NCI-H774 (cell line): ENCODE measurements at regions not wholly inside any gene's neighbourhood (a gene's known extent, or its start where the extent isn't known, plus 50 kb on each side); places are given as distances from the start of the nearest gene placed in this dataset.

Experiments
- DNase-seq: peaks from one replicate; lab custom pipeline; 2025; lab: John Stamatoyannopoulos, UW

- no peak for DNase-seq
These were observed 315.7 kb upstream of the C11orf87 start for GRCh38 chr11:109106151-109106906.

- no peak for DNase-seq
These were observed 312.8 kb upstream of the C11orf87 start for GRCh38 chr11:109109150-109109549.

- DNase-seq, result no peak
These were observed 312.2 kb upstream of the C11orf87 start for GRCh38 chr11:109109571-109110315.

GRCh38 chr11:109112261-109112660 lies 309.7 kb upstream of the C11orf87 start:
- no peak for DNase-seq

- peak; percentile 33 for DNase-seq
These were observed 309.1 kb upstream of the C11orf87 start for GRCh38 chr11:109112821-109113280.

GRCh38 chr11:109120341-109120740 lies 301.6 kb upstream of the C11orf87 start:
- DNase-seq, result no peak

GRCh38 chr11:109121173-109121932 lies 300.6 kb upstream of the C11orf87 start:
- DNase-seq, result no peak

- DNase-seq, result no peak
These were observed 297.9 kb upstream of the C11orf87 start for GRCh38 chr11:109123816-109124787.

GRCh38 chr11:109130910-109131309 lies 291.1 kb upstream of the C11orf87 start:
- DNase-seq, result no peak

GRCh38 chr11:109132539-109132938 lies 289.5 kb upstream of the C11orf87 start:
- no peak for DNase-seq

GRCh38 chr11:109133159-109133558 lies 288.8 kb upstream of the C11orf87 start:
- no peak for DNase-seq

GRCh38 chr11:109135627-109136026 lies 286.4 kb upstream of the C11orf87 start:
- DNase-seq, result no peak

- no peak for DNase-seq
These were observed 283.8 kb upstream of the C11orf87 start for GRCh38 chr11:109138196-109138595.

GRCh38 chr11:109140426-109140825 lies 281.6 kb upstream of the C11orf87 start:
- no peak for DNase-seq

- no peak for DNase-seq
These were observed 281.0 kb upstream of the C11orf87 start for GRCh38 chr11:109140857-109141515.

GRCh38 chr11:109145287-109145686 lies 276.7 kb upstream of the C11orf87 start:
- no peak for DNase-seq

- DNase-seq, result no peak
These were observed 274.3 kb upstream of the C11orf87 start for GRCh38 chr11:109147726-109148125.

GRCh38 chr11:109148669-109149068 lies 273.3 kb upstream of the C11orf87 start:
- DNase-seq, result no peak

- DNase-seq, result no peak
These were observed 271.4 kb upstream of the C11orf87 start for GRCh38 chr11:109150581-109150980.

GRCh38 chr11:109153836-109154235 lies 268.2 kb upstream of the C11orf87 start:
- no peak for DNase-seq

GRCh38 chr11:109155291-109155690 lies 266.7 kb upstream of the C11orf87 start:
- DNase-seq, result no peak
